Inflammatory macrophage (primary cell): ENCODE measurements at regions not wholly inside any gene's neighbourhood (a gene's known extent, or its start where the extent isn't known, plus 50 kb on each side); places are given as distances from the start of the nearest gene placed in this dataset.
"Not testable (repeated sequence)": the region's sequence is repeated elsewhere in the genome, so short reads cannot be mapped to it uniquely, and the experiment has no call there.

Experiments used
- DNase-seq, 2 donors: peaks; one replicate each; pipeline ENCODE4 v3.0.0-alpha.2; 2020 to 2022

DNA sequence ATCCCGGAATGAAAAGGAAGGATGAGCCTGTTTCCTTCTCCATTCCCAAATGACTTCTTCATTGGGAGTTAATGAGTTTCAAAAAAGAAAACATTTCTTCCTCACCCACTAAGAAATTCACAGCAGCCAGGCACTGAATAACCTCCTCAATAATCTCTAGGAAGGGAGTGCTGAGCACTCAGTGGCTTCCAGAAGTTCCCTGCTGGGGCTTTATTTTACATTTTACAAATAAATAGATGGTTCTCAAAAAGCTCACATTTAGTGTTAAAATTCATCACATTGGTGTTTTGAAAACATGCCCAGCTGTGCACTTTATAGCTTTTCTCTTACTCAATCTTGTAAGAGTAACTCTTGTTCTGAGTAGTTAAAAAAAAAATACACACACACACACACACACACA is 148.9 kb upstream of the PFKP start:
- no peak for DNase-seq

DNA sequence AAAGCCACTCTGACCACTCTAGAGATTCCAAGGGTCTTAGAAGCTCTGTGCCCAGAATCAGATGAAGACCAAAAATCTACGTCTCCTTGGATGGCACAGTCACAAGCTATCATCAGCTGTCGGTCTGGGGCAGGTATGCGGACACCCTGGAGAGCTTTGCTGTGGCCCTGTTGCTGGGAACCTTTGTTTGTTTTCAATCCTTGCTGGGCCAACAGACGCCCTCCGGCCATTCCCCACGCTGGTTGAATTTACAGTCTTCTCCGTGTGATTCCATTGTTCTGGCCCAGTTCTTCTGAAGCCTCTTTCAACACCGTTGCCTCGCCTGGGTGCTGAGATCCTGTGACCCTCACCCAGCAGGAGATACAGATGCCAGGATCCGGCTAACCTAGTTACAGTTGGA is 149.4 kb upstream of the PFKP start:
- no peak for DNase-seq

DNA sequence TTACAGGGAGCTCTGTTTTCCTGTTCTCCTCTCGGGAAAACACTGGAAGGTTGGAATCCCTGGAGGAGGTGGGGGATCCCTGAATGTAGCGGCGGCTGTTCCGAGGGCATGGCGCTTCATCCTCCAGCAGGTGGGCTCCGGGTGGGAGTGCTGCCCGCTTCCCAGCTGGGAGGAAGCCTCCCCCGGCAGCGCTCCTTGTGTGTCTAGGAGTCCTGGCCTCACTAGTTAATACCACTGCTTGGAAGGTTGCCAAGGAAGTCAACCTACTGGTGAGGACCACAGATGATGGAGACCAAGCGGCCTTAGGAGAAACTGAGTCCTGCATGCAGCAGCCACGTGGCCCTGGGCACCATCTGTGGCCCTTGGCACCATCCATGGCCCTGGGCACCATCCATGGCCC is 151.9 kb upstream of the PFKP start:
- DNase-seq = no peak

DNA sequence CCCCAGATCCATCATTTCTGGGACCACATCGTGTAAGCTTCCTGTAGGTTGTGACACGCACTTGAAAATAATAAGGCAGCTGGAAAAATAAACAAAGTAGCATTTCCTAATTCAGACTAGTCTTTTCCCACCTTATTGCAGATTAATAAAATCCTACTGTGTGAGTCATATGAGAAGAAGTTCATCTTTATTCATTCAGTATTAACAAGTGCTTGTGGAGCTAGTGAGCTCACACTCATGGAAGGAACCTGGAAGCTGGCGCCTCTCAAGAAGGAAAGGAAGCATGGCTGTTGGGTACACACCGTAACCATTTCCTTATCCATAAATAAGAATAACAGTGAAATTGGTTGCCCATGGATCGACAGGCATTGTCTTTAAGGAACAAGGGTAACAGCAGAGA is 152.6 kb upstream of the PFKP start:
- no peak for DNase-seq

DNA sequence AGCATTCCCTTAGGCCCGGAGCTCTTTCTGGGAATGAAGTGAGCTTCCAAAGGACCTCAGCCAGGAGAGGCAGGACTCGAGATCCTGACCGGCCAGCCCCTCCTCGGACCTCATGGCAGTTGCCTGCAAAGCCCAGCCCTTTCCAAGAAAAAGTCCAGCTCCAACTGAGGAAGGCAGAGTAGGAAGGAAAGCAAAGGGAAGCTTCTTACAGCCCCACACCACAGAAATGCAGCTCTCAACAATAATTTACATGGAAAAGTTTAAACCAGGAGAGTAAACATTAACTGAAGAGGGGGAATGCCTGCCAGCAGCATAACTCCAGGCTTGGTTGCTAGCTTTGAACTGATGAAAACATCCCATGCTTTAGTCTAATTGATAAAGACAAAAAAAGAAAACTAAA is 153.9 kb upstream of the PFKP start:
- DNase-seq = no peak

DNA sequence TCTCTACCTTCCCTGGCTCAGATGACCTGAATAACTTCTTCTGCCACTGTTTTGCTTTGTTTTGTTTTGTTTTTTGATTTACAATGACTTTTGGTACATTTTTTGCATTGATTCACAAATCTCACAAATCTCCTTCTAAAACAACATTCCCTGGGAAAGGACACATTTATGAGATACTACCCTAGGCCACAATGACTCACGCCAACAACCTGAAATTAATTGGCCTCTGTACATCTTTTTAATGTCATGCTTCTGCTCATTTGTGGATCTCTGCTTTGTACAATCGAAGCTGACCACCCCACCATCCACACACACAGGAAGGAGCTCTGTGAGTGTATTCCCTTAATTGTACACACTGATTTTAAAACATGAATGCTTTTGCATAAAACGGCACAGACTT is 156.7 kb upstream of the PFKP start:
- DNase-seq = no peak

DNA sequence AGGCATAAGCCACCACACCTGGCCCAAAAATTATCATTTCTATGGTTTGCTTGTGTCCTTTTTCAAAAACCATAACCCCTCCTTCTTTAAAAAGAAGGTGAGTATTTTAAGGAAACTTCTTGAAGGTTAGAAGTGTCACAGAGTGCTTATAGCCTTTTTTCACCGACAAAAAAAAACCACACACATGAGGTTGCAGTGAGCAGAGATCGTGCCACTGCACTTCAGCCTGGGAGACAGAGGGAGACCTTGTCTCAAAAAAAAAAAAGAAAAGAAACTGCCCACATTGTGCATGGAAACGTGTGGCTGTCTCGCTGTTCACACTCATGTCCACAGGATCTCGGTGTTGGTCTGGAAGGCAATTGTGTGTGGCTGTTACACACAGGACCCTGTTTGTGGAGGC is 157.4 kb upstream of the PFKP start:
- no peak for DNase-seq

DNA sequence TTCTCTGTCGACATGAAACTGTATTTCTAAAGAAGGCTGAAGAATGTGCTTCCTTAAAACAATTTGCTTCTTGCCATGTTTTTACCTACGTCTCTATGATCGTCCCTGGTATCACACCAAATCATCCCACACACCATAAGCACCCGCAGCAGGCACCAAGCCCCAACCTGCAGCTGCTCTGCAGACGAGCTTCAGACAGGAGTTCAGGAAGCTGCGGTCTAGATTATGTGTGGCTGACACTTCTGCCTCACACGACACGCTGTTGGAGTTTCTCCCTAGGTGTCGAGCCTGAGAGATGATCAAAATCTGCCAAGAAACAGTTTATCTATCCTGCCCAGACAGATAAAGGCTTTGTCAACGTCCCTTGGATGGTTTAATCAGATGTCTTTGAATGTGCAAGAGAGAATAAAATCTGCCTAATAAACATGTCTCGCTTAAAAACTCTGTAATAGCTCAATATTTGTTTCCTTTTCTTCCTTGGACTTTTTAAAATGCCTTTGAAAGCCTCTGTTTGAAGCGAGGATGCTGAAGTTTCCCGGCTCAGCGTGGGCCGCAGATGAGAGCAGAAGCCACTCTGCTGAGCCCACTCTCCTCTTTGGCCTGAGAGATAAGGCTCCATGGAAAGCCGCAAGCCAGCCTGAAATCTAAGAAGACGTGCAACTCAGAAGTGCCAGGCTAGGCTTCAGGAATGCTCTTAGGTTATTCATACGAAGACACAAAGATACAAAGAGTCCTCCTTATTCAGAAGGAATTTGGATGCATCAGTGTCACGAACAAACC is 158.3 kb upstream of the PFKP start:
- no peak for DNase-seq

DNA sequence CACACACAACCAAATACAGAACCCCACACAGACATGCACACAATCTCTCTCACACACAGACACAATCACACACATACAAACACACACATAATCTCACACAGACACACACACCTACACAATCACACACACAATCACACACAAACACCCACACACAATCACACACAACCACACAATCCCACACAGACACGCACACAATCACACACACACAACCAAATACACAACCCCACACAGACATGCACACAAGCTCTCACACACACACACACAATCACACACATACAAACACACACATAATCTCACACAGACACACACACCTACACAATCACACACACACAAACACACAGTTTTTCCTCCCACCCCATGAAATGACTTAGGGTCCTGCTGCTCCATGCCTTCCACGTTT is 160.4 kb upstream of the PFKP start:
- no peak for DNase-seq

DNA sequence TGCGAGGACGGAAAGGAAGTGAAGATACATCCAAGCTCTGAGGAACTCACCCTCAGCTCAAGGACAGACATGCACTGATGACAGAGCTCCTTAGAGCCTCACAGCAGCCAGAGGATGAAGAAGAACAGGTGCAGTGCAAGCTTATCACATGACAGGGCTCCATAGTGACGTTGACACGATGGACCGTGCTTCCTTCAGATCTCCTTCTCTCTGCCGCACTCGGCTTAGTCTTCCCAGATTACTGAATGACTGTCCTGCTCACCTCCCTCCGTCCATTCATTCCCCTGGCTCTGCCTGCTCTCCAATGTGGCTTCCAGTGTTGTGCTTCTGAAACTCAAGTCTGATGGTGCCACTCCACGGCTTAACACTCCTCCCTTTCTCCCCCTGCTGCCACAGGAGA is 161.5 kb upstream of the PFKP start:
- no peak for DNase-seq

DNA sequence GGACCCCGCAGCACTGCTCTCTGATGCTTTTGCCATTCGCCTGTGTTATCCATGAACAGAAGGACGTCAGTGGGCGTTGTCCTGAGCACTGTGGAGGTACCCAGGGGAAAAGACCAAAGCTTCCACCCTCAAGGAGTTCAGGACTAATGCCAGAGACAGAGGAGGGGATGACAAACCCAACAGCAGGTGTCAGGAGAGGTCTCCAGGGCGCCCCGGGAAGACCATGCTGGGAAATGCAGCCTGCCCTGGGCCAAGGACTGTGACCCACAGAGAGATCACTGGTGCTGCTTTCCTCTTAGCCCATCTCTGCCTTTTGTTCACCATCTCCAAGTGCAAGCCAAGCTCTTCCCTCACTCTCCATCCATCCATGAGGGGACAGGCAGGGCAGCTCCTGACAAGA is 166.8 kb upstream of the PFKP start:
- no peak for DNase-seq

DNA sequence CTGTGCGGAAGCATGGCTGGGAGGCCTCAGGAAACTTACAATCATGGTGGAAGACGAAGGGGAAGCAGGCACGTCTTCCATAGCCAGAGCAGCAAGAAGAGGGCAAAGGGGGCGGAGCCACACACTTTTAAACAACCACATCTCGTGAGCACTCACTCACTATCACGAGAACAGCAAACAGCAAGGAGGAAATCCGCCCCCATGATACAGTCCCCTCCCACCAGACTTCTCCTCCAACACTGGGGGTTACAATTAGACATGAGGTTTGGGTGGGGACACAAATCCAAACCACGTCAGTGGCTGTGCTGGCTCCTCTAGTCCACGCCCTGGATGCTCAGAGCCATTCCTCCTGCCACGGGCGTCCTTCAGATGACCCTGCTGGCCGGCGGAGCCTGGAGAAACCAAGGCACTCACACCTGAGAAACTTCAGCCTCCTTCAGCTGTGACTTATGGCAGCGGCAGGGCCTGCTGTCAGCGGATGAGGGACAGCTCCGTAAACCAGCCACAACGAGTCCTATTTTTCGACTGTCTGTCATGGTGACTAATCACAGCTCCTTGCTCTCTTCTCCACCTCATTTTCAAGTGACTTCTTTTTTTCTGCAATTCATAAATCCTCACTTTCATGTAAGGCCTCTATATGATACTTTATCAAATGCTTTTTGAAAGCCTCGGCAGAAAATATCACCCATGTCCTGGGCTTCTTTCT is 167.9 kb upstream of the PFKP start:
- no peak for DNase-seq

DNA sequence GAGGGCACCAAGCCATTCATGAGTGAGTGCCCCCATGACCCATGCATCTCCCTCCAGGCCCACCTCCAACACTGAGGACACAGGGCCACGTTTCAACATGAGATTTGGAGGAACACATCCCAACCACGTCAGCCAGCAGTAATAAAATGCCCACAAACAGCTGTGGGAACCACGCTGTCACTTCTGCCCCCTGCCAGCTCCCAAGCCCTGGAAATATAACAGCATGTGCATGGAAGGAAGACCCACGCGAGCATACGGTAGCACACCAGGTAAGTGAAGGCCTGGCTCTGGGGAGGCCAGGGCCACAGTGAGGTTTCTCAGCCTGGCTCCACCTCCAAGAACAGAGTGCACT is 168.9 kb upstream of the PFKP start:
- DNase-seq = no peak

DNA sequence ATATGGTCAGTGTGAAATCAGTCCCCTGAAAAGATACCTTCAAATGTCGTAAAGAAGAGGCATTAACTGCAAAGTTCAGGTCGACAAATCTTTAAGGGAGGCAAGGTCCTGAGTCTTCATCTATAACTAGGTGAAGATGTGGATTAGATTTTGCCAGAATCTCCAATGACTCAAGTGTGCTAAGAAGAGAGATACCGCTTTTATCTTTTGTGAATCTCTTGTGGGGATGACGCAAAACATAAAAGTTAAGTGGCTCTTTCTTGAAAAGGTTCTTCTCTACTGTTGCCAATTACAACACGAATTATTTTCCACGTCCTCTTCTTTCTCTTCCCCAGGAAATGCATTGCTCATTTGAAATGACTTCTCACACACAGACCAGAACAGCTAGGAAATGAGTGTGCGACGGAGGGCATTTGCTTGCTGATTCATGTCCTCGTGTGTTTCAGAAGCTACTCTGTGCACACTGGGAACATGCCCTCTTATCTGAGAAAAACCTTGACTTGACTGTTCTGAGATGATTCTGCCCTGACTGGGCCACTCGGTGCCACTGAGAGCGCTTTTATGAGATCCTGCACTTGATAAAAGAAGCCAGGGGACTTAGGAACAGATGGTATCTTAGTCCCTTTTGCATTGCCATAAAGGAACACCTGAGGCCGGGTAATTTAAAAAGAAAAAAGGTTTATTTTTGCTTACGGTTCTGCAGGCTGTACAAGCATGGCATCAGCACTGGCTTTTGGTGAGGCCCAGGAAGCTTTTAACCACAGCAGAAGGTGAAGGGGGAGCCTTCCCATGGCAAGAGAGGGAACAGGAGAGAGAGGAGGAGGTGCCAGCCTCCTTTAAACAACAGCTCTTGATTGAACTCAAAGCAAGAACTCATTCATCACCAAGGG is 169.5 kb upstream of the PFKP start:
- peak; percentile 62 to 66 for DNase-seq

DNA sequence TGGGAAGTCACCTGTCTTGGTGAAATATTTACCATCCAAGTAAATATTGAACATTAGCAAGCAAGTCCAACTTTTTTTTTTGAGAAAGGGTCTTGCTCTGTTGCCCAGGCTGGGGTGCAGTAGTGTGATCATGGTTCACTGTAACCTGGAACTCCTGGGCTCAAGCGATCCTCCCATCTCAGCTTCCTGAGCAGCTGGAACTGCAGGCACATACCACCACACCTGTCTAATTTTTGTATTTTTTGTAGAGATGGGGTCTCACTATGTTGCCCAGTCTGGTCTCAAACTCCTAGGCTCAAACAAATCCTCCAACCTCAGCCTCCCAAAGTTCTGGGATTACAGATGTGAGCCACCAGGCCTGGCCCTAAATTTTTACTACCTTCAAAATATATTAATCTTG is 171.0 kb upstream of the PFKP start:
- DNase-seq = not testable (repeated sequence)

DNA sequence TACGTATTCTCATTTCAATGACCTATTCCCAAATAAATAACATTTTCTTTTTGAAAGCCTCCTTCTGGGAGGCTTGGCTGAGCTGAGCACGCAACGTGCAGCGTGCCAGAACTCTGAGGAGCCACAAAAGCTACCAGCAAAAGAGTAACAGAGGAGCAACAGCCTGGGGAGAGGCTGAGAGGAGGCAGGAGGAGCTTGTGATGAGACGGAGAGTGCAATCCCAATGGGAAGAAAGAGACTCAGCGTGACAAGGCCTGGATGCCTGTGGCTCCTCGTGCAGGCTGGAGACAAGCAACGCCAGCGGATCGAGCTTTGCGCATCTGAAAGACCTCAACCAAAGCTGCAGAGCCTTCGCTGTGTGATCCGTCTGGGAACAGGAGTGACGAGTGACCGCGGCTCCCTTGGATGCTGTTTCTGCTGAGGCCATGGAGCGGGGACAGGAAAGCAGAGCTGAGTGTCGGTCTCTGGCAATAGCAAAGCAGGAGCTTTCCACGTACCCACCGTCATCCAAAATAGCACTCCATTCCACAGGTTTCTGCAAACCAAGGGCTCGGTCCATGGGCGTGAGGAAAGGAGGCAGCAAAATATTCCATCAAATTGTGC is 171.7 kb upstream of the PFKP start:
- no peak for DNase-seq

DNA sequence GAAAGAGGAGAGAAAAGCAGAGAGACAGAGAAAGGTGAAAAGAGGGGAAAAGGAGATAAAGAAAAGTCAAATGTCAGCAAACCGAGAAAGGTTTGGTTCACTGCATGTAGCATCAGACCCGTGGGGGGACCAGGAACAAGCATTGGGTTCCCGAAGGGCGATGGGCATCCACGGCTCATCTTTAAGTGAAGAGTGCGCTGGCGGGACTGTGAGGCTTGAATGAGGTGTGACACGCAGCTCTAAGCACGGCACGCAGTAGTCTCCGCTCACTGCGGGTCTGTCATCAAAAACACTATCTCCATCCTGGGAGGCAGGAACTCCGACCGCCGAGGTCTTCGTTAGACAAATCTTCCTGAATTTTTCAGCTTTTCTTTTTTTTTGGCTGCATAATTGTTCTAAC is 173.4 kb upstream of the PFKP start:
- no peak for DNase-seq

DNA sequence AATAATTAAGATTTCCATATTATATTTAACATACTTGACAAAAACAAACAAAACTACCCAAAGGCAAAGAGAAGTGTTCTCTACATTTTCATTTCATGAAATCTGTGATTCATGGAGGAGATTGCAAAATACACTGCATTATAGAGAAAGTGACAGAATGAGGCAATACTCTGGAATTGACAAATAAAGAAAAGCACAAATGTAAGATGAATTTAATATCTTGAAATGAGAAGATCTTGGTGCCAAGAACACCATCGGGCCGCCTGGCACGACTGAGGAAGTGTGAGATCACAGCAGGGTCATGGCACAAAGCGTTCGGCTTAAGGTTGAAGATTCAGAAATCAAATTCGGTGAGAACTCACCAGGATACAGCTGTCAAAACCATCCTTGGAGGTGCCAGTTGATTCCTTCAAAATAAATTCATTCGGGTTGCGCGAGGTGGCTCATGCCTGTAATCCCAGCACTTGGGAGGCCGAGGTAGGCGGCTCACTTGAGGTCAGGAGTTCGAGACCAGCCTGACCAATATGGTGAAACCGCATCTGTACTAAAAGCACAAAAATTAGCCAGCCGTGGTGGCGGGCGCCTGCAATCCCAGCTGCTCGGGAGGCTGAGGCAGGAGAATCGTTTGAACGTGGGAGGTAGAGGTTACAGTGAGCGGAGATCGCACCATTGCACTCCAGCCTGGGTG is 174.0 kb upstream of the PFKP start:
- DNase-seq = peak; percentile 9 to 69

DNA sequence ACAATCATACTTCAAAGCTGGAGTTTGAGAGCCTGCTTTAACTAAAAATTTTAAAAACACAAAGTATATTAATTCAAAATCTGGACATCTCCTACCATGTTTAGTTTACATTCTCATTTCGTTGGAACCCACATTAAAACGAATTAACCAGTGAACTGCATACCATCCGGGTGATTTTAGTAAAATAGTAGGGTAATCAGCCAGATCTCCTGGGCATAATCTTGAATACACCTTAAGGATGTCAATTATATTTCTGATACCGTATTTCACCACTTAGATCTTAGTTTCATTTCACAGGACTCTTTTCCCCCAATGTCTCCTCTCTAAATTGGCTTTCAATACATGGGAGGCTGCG is 175.6 kb upstream of the PFKP start:
- DNase-seq = no peak

DNA sequence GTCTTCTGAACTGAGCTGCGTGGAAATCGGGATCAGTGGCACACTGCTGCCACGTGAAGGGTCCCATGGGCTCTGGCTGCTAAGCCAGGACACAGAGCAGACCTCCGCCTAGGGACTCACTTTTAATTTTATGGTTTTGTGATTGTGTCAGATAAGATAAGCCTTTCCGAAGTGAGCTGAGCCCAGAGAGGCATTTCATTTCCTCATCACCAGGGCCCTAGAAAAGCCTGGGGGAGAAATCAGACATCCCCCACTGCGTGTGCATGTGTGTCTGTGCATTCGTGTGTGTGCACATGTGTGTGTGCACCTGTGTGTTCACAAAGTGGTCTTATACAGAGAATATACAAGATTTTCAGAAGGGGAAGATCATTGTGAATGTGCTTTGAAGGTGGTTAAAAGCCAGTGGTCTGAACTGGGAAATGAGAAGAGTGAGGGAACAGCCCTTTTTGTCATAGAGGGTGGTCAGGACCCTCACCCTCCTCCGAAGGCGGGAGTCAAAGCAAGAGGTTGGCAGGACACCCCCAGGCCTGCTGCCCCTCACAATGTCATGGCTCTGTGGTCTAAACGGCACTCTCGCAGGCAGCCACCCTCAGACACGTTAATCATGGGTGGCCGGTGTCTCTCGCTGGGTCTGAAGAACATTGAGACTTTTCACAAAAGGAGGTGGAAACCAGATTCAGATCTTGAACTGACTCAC is 176.1 kb upstream of the PFKP start:
- no peak for DNase-seq

DNA sequence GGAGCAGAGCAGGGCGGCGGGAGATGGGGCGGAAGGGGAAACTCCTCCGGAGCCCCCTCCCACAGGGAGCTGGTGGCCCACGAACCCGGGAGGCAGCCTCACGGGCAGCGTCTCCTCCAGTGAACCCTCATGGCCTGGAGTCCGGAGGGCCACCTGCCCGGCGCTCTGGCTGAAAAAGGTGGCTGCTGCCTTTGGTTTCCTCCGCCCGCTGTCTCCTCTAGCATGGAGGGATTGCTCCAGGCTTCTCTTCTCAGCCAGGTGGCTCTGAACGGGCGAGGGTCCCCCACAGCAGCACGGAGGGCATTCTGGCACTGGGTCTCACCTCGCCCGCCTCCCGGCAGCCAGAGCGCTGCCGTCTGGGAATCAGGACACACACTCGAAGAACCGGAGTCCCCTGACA is 177.3 kb upstream of the PFKP start:
- DNase-seq = no peak

DNA sequence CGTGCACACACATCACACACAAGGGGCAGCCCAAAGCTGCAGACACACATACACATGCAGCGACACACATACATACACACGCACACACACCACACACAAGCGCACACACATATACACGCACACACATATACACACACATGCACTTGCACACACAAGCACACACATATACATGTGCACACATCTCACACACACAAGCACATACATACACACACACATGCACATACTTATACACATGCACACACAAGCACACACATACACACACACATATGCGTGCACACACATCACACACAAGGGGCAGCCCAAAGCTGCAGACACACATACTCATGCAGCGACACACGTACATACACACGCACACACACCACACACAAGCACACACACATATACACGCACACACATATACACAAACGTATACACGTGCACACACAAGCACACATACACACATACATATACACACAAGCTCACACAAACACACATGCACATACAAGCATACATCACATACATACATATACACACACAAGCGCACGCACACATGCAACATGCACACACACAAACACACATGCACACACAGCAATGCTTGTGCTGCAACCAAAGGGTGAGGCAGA is 178.8 kb upstream of the PFKP start:
- no peak for DNase-seq
